Colon (tissue), 2 donors: ENCODE measurements at regions not wholly inside any gene's neighbourhood (a gene's known extent, or its start where the extent isn't known, plus 50 kb on each side); places are given as distances from the start of the nearest gene placed in this dataset.
"Not testable (repeated sequence)": the region's sequence is repeated elsewhere in the genome, so short reads cannot be mapped to it uniquely, and the experiment has no call there.

Source experiments
- FAIRE-seq: peaks from 2 replicates; lab custom pipeline; 2012; peaks lifted over from hg19 to GRCh38; lab: Jason Lieb, UNC
- donor health status: control.
- donor health status: control.

GRCh38 chrX:56932653-56933339, 62.5 kb downstream of the SPIN3 start:
- FAIRE-seq = no peak

DNA sequence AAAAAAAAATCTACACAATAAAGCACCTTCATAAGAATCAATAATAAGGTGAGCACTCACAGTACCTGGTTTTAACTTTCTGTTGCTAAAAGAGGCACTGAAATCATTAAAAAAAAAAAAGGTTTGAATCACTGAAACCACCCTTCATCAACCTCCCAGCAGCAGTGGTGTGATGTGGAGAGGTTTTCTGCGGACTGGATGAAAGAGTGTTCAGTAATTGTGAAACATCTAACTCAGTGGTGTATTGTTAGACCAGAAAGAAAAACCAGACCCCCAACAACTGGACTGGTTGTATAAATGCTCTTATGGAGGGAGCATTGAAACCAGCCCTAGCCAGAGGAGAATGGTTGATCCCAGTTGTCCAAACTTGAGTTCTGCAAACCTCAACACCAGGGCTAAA, 63.2 kb downstream of the SPIN3 start:
- no peak for FAIRE-seq

DNA sequence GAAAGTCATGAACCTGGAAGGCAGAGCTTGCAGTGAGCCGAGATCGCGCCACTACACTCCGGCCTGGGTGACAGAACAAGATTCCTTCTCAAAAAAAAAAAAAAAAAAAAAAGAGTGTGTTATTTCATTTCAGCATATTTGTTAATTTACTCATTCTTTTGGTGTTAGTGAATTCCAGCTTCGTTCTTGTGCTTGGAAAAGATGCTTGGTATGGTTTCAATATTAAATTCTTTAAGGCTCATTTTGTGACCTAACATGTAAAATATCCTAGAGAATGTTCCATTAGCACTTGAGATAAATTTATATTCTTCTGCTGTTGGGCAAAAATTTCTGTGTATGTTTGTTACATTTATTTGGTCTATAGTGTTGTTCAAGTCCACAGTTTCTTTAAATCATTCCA, 66.8 kb downstream of the SPIN3 start:
- no peak for FAIRE-seq

GRCh38 chrX:56920998-56921348, 74.4 kb downstream of the SPIN3 start:
- FAIRE-seq = not testable (repeated sequence)

DNA sequence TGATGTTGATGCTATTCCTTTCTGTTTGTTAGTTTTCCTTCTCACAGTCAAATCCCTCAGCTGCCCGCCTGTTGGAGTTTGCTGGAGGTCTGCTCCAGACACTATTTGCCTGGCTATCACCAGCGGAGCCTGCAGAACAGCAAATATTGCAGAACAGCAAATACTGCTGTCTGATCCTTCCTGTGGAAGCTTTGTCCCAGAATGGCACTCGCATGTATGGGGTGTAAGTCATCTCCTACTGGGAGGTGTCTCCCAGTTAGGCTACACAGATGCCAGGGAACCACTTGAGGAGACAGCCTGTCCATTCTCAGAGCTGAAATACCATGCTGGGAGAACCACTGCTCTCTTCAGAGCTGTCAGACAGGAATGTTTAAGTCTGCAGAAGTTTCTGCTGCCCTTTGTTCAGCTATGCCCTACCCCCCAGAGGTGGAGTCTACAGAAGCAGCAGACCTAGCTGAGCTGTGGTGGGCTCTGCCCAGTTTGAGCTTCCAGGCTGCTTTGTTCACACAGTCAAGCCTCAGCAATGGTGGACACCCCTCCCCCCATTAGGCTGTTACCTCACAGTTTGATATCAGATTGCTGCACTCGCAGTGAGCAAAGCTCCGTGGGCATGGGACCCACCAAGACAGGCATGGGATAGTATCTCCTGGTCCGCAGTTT, 74.9 kb downstream of the SPIN3 start:
- FAIRE-seq = no peak

DNA sequence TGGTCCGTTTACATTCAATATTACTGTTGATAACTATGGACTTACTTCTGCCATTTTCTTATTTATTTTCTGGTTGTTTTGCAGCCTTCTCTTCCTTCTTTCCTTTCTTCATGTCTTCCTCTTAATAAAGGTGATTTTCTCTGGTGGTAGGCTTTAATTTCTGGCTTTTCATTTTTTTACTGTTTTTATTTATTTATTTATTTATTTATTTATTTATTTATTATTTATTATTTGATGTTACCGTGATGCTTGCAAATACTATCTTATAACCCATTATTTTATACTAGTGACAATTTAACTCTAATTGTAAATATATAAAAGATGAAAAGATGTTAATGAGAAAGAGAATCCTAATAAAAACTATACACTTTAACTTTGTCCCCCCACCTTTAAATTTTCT, 112.8 kb downstream of the SPIN3 start:
- FAIRE-seq = peak; percentile 96
